Activated CD4-positive, alpha-beta memory T cell treated with anti-CD3 and anti-CD28 coated beads, Interleukin-2, amount 10 ng/mL, durations not matched to agents 7 days and 5 days (primary cell): ENCODE measurements at regions not wholly inside any gene's neighbourhood (a gene's known extent, or its start where the extent isn't known, plus 50 kb on each side); places are given as distances from the start of the nearest gene placed in this dataset.
"Not testable (repeated sequence)": the region's sequence is repeated elsewhere in the genome, so short reads cannot be mapped to it uniquely, and the experiment has no call there.

ENCODE experiments used
- CTCF ChIA-PET: fragments of 350-600 bp; sonication (Branson Sonifier 250); formaldehyde crosslinking; loops from one replicate; lab custom pipeline; 2021; ENCODE audit warnings: antibody characterized with exemption, inconsistent platforms; lab: Charles Lee
- POLR2A ChIA-PET: fragments of 350-600 bp; sonication (Branson Sonifier 250); formaldehyde crosslinking; loops from one replicate; lab custom pipeline; 2021; ENCODE audit warnings: antibody characterized with exemption; lab: Charles Lee
- DNase-seq: peaks from one replicate; pipeline ENCODE4 v3.0.0-alpha.2; 2020
- H3K27ac Mint-ChIP-seq: one replicate; pipeline ENCODE4 v1.8.0; 2021; ENCODE audit warnings: mild to moderate bottlenecking, mixed read lengths
- H3K27me3 Mint-ChIP-seq: one replicate; pipeline ENCODE4 v1.8.0; 2021; ENCODE audit warnings: mixed read lengths
- H3K36me3 Mint-ChIP-seq: one replicate; pipeline ENCODE4 v1.8.0; 2021; ENCODE audit warnings: low read depth, mixed read lengths
- H3K4me1 Mint-ChIP-seq: one replicate; pipeline ENCODE4 v1.8.0; 2021; ENCODE audit warnings: mixed read lengths
- H3K4me3 Mint-ChIP-seq: one replicate; pipeline ENCODE4 v1.8.0; 2021; ENCODE audit warnings: mild to moderate bottlenecking, mixed read lengths
- H3K9me3 Mint-ChIP-seq: one replicate; pipeline ENCODE4 v1.8.0; 2021; ENCODE audit warnings: mixed read lengths

DNA sequence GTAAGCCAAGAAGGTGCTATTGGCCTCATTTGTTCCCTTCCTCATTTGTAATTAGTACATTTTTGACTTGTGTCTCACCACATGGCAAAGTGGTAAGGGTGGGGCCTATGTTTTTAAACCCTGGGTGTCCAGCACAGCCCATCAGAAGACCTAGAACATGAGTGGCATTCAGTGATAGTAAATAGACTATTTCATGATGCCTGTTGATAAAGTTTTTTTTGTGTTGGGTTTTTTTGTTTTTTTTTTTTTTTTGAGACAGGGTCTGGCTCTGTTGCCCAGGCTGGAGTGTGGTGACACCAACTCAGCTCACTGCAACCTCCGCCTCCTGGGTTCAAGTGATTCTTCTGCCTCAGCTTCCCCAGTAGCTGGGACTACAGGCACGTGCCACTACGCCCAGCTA is 74.8 kb downstream of the DOP1B start:
- H3K36me3 Mint-ChIP-seq: peaks cover 30% of the 10 kb centered on the region
- CTCF ChIA-PET, H3K27me3 Mint-ChIP-seq, DNase-seq, H3K9me3 Mint-ChIP-seq, H3K4me3 Mint-ChIP-seq, H3K27ac Mint-ChIP-seq, POLR2A ChIA-PET: not testable (repeated sequence)
- H3K4me1 Mint-ChIP-seq: peaks cover 14% of the 10 kb centered on the region

- peaks cover 30% of the 10 kb centered on the region for H3K36me3 Mint-ChIP-seq
- ChIA-PET POLR2A (no interaction called here), CTCF (no interaction called here)
- DNase-seq: no peak
- H3K4me3 Mint-ChIP-seq: no peak overlapping the region
- H3K4me1 Mint-ChIP-seq: peaks cover 14% of the 10 kb centered on the region
- no peaks in the 10 kb centered on the region for H3K9me3 Mint-ChIP-seq
- no peak overlapping the region for H3K27ac Mint-ChIP-seq
- H3K27me3 Mint-ChIP-seq: no peaks in the 10 kb centered on the region
These were observed 76.0 kb downstream of the DOP1B start for GRCh38 chr21:36232641-36233040.

- Mint-ChIP-seq H3K27me3 (no peaks in the 10 kb centered on the region), H3K27ac (no peak overlapping the region), H3K4me1 (peaks cover 14% of the 10 kb centered on the region), H3K4me3 (no peak overlapping the region), H3K36me3 (peaks cover 32% of the 10 kb centered on the region), H3K9me3 (no peaks in the 10 kb centered on the region)
- ChIA-PET CTCF (interaction anchor here (0.6 to 1.2 kb wide), 2 partner anchors 83 to 94 kb away, joined by 4 read pairs; no protein-coding TSS in a partner anchor), POLR2A (no interaction called here)
- DNase-seq: no peak
These were observed 78.5 kb downstream of the DOP1B start for GRCh38 chr21:36235058-36235582.

DNA sequence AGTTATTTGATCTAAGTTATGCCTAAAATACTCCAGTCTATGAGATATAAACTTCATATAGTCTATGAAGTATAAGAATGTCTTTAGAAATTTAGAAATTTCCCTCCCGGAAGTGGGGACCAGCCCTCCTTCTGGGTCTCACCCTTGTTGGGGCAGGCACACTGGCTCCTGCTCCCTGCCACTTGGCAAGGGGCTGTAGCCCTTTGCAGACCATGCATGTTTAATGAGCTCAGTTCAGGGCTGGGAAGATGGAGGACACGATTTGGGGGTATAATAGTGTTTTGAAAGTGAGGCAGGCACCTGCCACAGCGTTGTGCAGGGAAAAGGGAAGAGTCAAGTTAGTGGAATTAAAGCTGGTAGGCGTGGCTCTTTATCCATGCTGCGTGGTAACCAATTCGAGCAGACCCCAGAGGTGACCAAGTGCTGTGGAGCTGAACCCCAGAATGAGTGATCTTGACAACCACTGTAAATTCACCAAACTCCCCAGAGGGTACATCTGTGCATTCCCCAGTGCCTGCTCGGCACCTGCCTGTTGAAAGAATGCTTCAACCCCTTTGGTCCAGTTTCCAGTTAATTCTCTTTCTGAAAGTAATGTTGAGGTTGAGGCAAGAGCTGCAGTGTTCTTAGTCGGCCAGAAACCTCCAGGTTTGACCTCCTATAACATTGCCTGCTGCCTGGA is 79.6 kb downstream of the DOP1B start:
- Mint-ChIP-seq H3K4me3 (no peak overlapping the region), H3K36me3 (peaks cover 26% of the 10 kb centered on the region), H3K4me1 (peaks cover 19% of the 10 kb centered on the region), H3K9me3 (no peaks in the 10 kb centered on the region), H3K27ac (no peak overlapping the region), H3K27me3 (no peaks in the 10 kb centered on the region)
- CTCF ChIA-PET: interaction anchor here (0.6 kb wide), 2 partner anchors 95 to 122 kb away, joined by 3 read pairs; no protein-coding TSS in a partner anchor
- no peak for DNase-seq
- POLR2A ChIA-PET: no interaction called here

DNA sequence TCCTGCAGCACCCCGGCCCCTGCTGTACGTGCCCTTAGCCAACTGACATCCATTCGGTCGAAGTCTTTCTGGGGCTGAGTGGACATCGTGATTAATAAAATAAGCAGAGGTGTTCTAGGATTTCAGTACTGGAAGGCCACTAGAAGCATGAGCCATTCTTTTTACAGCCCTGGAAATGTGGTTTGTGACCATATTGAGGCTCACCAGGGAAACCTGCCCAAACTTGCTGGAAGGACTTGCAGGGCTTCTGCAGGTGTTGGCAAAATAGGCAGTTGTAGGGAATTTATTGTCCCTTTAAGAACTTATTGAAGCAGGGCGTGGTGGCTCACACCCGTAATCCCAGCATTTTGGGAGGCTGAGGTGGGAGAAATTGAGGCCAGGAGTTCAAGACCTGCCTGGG is 80.8 kb downstream of the DOP1B start:
- CTCF ChIA-PET: no interaction called here

DNA sequence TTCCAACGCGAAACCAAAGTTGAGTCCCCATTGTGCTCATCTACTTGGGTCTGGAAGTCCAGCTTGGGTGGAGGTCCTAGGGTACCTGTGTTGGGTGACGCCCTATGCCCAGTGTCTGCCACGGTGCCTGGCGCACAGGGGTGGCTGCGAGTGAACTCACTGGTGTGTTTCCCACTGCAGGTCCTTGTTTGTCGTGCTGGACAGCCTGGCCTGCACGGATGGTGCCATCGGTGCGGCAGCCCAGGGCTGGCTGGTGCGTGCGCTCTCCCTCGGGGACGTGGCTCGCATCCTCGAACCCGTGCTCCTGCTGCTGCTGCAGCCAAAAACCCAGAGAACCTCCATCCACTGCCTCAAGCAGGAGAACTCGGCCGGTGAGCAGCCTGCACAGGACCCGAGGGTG is 80.4 kb upstream of the MORC3 start:
- CTCF ChIA-PET: no interaction called here
- POLR2A ChIA-PET: no interaction called here
- no peak overlapping the region for H3K27ac Mint-ChIP-seq
- DNase-seq: no peak
- peaks cover 14% of the 10 kb centered on the region for H3K4me1 Mint-ChIP-seq
- H3K36me3 Mint-ChIP-seq: peaks cover 18% of the 10 kb centered on the region
- no peak overlapping the region for H3K4me3 Mint-ChIP-seq
- H3K9me3 Mint-ChIP-seq: no peaks in the 10 kb centered on the region
- no peaks in the 10 kb centered on the region for H3K27me3 Mint-ChIP-seq

More for the DNA sequence above, 80.8 kb downstream of the DOP1B start:
- POLR2A ChIA-PET: no interaction called here
- H3K27me3 Mint-ChIP-seq: no peaks in the 10 kb centered on the region
- peaks cover 23% of the 10 kb centered on the region for H3K4me1 Mint-ChIP-seq
- peaks cover 22% of the 10 kb centered on the region for H3K36me3 Mint-ChIP-seq
- no peak overlapping the region for H3K27ac Mint-ChIP-seq
- H3K4me3 Mint-ChIP-seq: no peak overlapping the region
- no peaks in the 10 kb centered on the region for H3K9me3 Mint-ChIP-seq
- DNase-seq: no peak

DNA sequence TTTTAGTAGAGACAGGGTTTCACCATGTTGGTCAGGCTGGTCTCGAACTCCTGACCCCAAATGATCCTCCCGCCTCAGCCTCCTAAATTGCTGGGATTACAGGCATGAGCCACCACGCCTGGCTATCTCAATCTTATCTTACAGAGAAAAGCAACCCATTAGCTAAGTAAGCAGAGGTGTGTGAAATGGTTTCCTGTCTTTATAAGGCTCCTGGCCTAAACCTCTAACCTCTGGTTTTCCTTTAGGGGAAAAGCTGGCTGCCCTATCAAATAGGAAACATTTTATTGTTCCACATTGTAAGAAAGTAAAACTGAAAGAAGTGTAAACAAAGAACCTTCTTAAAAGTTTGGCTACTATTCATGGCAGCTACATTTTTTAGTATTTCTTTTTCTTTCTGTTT is 78.3 kb upstream of the MORC3 start:
- Mint-ChIP-seq H3K27me3 (no peaks in the 10 kb centered on the region), H3K4me1 (peaks cover 12% of the 10 kb centered on the region), H3K4me3 (no peak overlapping the region), H3K9me3 (no peaks in the 10 kb centered on the region), H3K36me3 (peaks cover 31% of the 10 kb centered on the region), H3K27ac (no peak overlapping the region)
- POLR2A ChIA-PET: interaction anchor here (0.8 to 1.7 kb wide), 2 partner anchors 14 to 79 kb away, joined by 3 to 8 read pairs; partner anchors contain the start of gene MORC3
- DNase-seq: no peak
- CTCF ChIA-PET: interaction anchor here (0.6 to 1.4 kb wide), 5 partner anchors 55 to 99 kb away, joined by 3 to 5 read pairs (median 3); no protein-coding TSS in a partner anchor

DNA sequence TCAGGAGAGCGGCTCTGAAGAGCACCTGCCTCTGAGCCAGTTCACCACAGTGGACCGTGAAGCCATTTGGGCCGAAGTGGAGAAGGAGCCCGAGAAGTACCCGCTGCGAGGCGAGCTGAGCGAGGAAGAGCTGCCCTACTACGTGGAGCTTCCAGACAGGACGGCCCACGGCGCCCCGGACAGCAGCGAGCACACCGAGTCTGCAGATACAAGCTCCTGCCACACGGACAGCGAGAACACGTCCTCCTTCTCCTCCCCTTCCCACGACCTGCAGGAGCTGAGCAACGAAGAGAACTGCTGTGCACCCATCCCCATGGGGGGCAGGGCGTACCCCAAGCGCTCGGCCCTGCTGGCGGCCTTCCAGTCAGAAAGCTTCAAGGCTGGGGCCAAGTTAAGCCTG is 74.9 kb upstream of the MORC3 start:
- Mint-ChIP-seq H3K9me3 (no peaks in the 10 kb centered on the region), H3K4me1 (peaks cover 12% of the 10 kb centered on the region), H3K27me3 (no peaks in the 10 kb centered on the region), H3K36me3 (peaks cover 43% of the 10 kb centered on the region), H3K4me3 (no peak overlapping the region), H3K27ac (no peak overlapping the region)
- POLR2A ChIA-PET: interaction anchor here (2.1 kb wide), 1 partner anchor 75 kb away, joined by 5 read pairs; the partner anchor contains the start of gene MORC3
- CTCF ChIA-PET: no interaction called here
- no peak for DNase-seq

DNA sequence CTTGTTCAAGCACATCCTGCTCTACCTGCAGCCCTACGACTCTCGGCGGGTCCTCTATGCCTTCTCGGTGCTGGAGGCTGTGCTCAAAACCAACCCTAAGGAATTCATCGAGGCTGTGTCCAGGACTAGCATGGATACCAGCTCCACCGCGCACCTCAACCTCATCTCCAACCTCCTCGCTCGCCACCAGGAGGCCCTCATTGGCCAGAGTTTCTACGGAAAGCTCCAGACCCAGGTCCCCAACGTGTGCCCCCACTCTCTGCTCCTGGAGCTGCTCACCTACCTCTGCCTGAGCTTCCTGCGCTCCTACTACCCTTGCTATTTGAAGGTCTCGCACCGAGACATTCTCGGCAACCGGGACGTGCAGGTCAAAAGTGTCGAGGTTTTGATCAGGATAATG is 74.3 kb upstream of the MORC3 start:
- DNase-seq: no peak
- Mint-ChIP-seq H3K4me3 (no peak overlapping the region), H3K27me3 (no peaks in the 10 kb centered on the region), H3K9me3 (no peaks in the 10 kb centered on the region), H3K36me3 (peaks cover 47% of the 10 kb centered on the region), H3K27ac (no peak overlapping the region), H3K4me1 (peaks cover 11% of the 10 kb centered on the region)
- ChIA-PET CTCF (no interaction called here), POLR2A (interaction anchor here (2.1 kb wide), 1 partner anchor 75 kb away, joined by 5 read pairs; the partner anchor contains the start of gene MORC3)

GRCh38 chr21:36246080-36246631 is 73.8 kb upstream of the MORC3 start:
- peaks cover 52% of the 10 kb centered on the region for H3K36me3 Mint-ChIP-seq
- ChIA-PET CTCF (interaction anchor here (0.9 kb wide), 2 partner anchors 42 to 72 kb away, joined by 3 to 4 read pairs; no protein-coding TSS in a partner anchor), POLR2A (interaction anchor here (2.1 kb wide), 1 partner anchor 74 kb away, joined by 5 read pairs; the partner anchor contains the start of gene MORC3)
- no peak overlapping the region for H3K27ac Mint-ChIP-seq
- no peaks in the 10 kb centered on the region for H3K9me3 Mint-ChIP-seq
- peaks cover 8% of the 10 kb centered on the region for H3K4me1 Mint-ChIP-seq
- no peak for DNase-seq
- no peak overlapping the region for H3K4me3 Mint-ChIP-seq
- H3K27me3 Mint-ChIP-seq: no peaks in the 10 kb centered on the region

- H3K27ac Mint-ChIP-seq: no peak overlapping the region
- H3K36me3 Mint-ChIP-seq: peaks cover 52% of the 10 kb centered on the region
- no peaks in the 10 kb centered on the region for H3K27me3 Mint-ChIP-seq
These were observed 72.5 kb upstream of the MORC3 start for GRCh38 chr21:36247316-36248010.

GRCh38 chr21:36249576-36250422 is 70.2 kb upstream of the MORC3 start:
- Mint-ChIP-seq H3K4me3 (no peak overlapping the region), H3K9me3 (no peaks in the 10 kb centered on the region), H3K4me1 (peaks cover 12% of the 10 kb centered on the region), H3K27me3 (no peaks in the 10 kb centered on the region), H3K27ac (no peak overlapping the region), H3K36me3 (peaks cover 66% of the 10 kb centered on the region)
- DNase-seq: no peak
- CTCF ChIA-PET: interaction anchor here (1.0 kb wide), 1 partner anchor 10 kb away, joined by 4 read pairs; no protein-coding TSS in a partner anchor
- POLR2A ChIA-PET: no interaction called here

More at GRCh38 chr21:36247316-36248010, 72.5 kb upstream of the MORC3 start:
- Mint-ChIP-seq H3K9me3 (no peaks in the 10 kb centered on the region), H3K4me3 (no peak overlapping the region), H3K4me1 (peaks cover 4% of the 10 kb centered on the region)
- ChIA-PET CTCF (interaction anchor here (0.6 to 0.9 kb wide), 3 partner anchors 11 to 74 kb away, joined by 3 to 4 read pairs (median 3); no protein-coding TSS in a partner anchor), POLR2A (interaction anchor here (0.7 kb wide), 1 partner anchor 17 kb away, joined by 3 read pairs; no protein-coding TSS in a partner anchor)
- no peak for DNase-seq
